ENCODE measurements at regions not wholly inside any gene's neighbourhood (a gene's known extent, or its start where the extent isn't known, plus 50 kb on each side); places are given as distances from the start of the nearest gene placed in this dataset.

GRCh38 chr2:146652311-146652710 is 1192.5 kb upstream of the ACVR2A start:
- no peak for DNase-seq (ENCODE audit: low read depth in 3 of 3, low spot score in 1 of 3)

- DNase-seq (ENCODE audit: low read depth in 3 of 3, low spot score in 1 of 3), result no peak
Measured at GRCh38 chr2:146651361-146651760, 1193.5 kb upstream of the ACVR2A start.

GRCh38 chr2:146642066-146642465 is 1202.8 kb upstream of the ACVR2A start:
- DNase-seq (ENCODE audit: low read depth in 3 of 3, low spot score in 1 of 3), result no peak

- no peak for DNase-seq (ENCODE audit: low read depth in 3 of 3, low spot score in 1 of 3)
Measured at GRCh38 chr2:146634230-146635097, 1210.4 kb upstream of the ACVR2A start.

GRCh38 chr2:146633159-146633558 is 1211.7 kb upstream of the ACVR2A start:
- no peak for DNase-seq (ENCODE audit: low read depth in 3 of 3, low spot score in 1 of 3)

- DNase-seq (ENCODE audit: low read depth in 3 of 3, low spot score in 1 of 3), result no peak
Measured at GRCh38 chr2:146632707-146633106, 1212.1 kb upstream of the ACVR2A start.

- no peak for DNase-seq (ENCODE audit: low read depth in 3 of 3, low spot score in 1 of 3)
Measured at GRCh38 chr2:146624430-146625160, 1220.2 kb upstream of the ACVR2A start.

- DNase-seq (ENCODE audit: low read depth in 3 of 3, low spot score in 1 of 3), result no peak
Measured at GRCh38 chr2:146623771-146624170, 1221.1 kb upstream of the ACVR2A start.

- no peak for DNase-seq (ENCODE audit: low read depth in 3 of 3, low spot score in 1 of 3)
Measured at GRCh38 chr2:146621656-146622055, 1223.2 kb upstream of the ACVR2A start.

- no peak for DNase-seq (ENCODE audit: low read depth in 3 of 3, low spot score in 1 of 3)
Measured at GRCh38 chr2:146615778-146616177, 1229.1 kb upstream of the ACVR2A start.

GRCh38 chr2:146608490-146608889 is 1236.3 kb upstream of the ACVR2A start:
- no peak for DNase-seq (ENCODE audit: low read depth in 3 of 3, low spot score in 1 of 3)

- DNase-seq (ENCODE audit: low read depth in 3 of 3, low spot score in 1 of 3), result no peak
Measured at GRCh38 chr2:146604521-146604920, 1240.3 kb upstream of the ACVR2A start.

- no peak for DNase-seq (ENCODE audit: low read depth in 3 of 3, low spot score in 1 of 3)
Measured at GRCh38 chr2:146602856-146603255, 1242.0 kb upstream of the ACVR2A start.

GRCh38 chr2:146602383-146602782 is 1242.4 kb upstream of the ACVR2A start:
- no peak for DNase-seq (ENCODE audit: low read depth in 3 of 3, low spot score in 1 of 3)

- DNase-seq (ENCODE audit: low read depth in 3 of 3, low spot score in 1 of 3), result no peak
Measured at GRCh38 chr2:146598791-146599190, 1246.0 kb upstream of the ACVR2A start.

GRCh38 chr2:146597291-146597690 is 1247.5 kb upstream of the ACVR2A start:
- no peak for DNase-seq (ENCODE audit: low read depth in 3 of 3, low spot score in 1 of 3)

GRCh38 chr2:146591908-146592307 is 1252.9 kb upstream of the ACVR2A start:
- DNase-seq (ENCODE audit: low read depth in 3 of 3, low spot score in 1 of 3), result no peak

GRCh38 chr2:146587291-146587713 is 1257.5 kb upstream of the ACVR2A start:
- DNase-seq (ENCODE audit: low read depth in 3 of 3, low spot score in 1 of 3), result no peak

- DNase-seq (ENCODE audit: low read depth in 3 of 3, low spot score in 1 of 3), result no peak
Measured at GRCh38 chr2:146584316-146584715, 1260.5 kb upstream of the ACVR2A start.

- no peak for DNase-seq (ENCODE audit: low read depth in 3 of 3, low spot score in 1 of 3)
Measured at GRCh38 chr2:146579147-146579930, 1265.5 kb upstream of the ACVR2A start.

GRCh38 chr2:146576339-146577111 is 1268.3 kb upstream of the ACVR2A start:
- no peak for DNase-seq (ENCODE audit: low read depth in 3 of 3, low spot score in 1 of 3)
